ENCODE measurements at regions not wholly inside any gene's neighbourhood (a gene's known extent, or its start where the extent isn't known, plus 50 kb on each side); places are given as distances from the start of the nearest gene placed in this dataset.
"Not testable (repeated sequence)": the region's sequence is repeated elsewhere in the genome, so short reads cannot be mapped to it uniquely, and the experiment has no call there.

GRCh38 chr3:139121513-139122220 is 77.0 kb upstream of the PRR23C start:
- peak overlapping the region in 8 of 11 experiments; percentile 46 to 74 (median 68); a peak in 9 of 22 replicates for H3K4me2 ChIP-seq
- H4K20me1 ChIP-seq: no peaks in the 10 kb centered on the region
- no peaks in the 10 kb centered on the region for H3K36me3 ChIP-seq
- H3K27ac ChIP-seq: peak overlapping the region in 5 of 11 experiments; percentile 7 to 52 (median 31); a peak in 3 of 22 replicates
- H3K4me3 ChIP-seq: no peak overlapping the region
- no peak overlapping the region for H3K9ac ChIP-seq
- no peaks in the 10 kb centered on the region for H3K27me3 ChIP-seq
- TF ChIP-seq Cebpa-rat (IDR thresholded peaks at IDR 0.05): peak in 7 of 11 experiments; percentile 29 to 77 (median 48); a peak in 9 of 22 replicates
- H3K9me3 ChIP-seq (replicated peaks in 1 of 11): no peaks in the 10 kb centered on the region
- peaks cover 20 to 47% (median 35%) of the 10 kb centered on the region in 10 experiments for H3K4me1 ChIP-seq

DNA sequence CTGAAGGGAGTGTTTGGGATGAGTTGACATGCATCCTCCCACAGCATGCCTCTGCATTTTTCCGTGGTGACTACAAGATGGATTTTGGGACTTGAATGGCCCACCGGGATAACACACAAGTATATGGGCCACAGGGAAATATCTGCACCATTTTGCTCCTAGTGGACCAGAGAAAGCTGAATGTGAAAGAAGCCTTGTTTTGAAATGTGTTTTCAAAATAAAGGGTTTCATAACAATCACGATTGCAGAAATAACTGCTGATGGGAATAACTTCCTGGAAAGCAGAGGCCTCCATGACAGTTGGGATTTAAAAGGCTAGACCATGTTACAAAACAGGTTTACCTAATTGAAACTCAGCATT is 77.5 kb upstream of the PRR23C start:
- H4K20me1 ChIP-seq: no peaks in the 10 kb centered on the region
- peak overlapping the region in 1 of 11 experiments; percentile 17; a peak in 2 of 22 replicates for H3K27ac ChIP-seq

DNA sequence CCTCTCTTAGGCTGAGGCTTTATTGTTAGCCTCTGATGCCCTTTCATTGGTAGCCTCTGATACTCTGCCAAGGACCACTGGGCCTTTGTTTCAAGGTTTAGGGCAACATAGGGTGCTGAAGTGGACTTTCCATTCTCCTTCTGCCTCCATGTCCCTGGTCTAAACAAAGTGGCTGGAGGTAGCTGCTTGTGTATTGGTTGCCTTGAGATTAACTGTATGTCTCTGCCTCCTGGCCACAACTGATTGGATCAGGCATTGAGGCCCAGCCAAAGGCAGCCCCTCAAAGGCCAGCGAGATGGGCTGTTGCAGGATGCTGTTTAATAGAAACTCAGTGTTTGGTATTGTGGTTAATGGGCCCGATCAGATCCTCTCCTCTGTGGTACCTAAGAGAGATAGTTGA is 77.9 kb upstream of the PRR23C start:
- Histone ChIP-seq H3K27me3 (no peaks in the 10 kb centered on the region), H3K4me1 (peaks cover 20 to 47% (median 37%) of the 10 kb centered on the region in 10 experiments), H3K4me2 (peak overlapping the region in 9 of 11 experiments; percentile 39 to 79 (median 71); a peak in 18 of 22 replicates)

More for the DNA sequence above, 77.5 kb upstream of the PRR23C start:
- Histone ChIP-seq H3K9ac (no peak overlapping the region), H3K4me3 (no peak overlapping the region), H3K27me3 (no peaks in the 10 kb centered on the region), H3K4me2 (peak overlapping the region in 7 of 11 experiments; percentile 59 to 79 (median 71); a peak in 7 of 22 replicates), H3K4me1 (peaks cover 20 to 47% (median 37%) of the 10 kb centered on the region in 10 experiments), H3K36me3 (no peaks in the 10 kb centered on the region), H3K9me3 (replicated peaks in 1 of 11) (no peaks in the 10 kb centered on the region)
- no peak for TF ChIP-seq Cebpa-rat (IDR thresholded peaks at IDR 0.05)

DNA sequence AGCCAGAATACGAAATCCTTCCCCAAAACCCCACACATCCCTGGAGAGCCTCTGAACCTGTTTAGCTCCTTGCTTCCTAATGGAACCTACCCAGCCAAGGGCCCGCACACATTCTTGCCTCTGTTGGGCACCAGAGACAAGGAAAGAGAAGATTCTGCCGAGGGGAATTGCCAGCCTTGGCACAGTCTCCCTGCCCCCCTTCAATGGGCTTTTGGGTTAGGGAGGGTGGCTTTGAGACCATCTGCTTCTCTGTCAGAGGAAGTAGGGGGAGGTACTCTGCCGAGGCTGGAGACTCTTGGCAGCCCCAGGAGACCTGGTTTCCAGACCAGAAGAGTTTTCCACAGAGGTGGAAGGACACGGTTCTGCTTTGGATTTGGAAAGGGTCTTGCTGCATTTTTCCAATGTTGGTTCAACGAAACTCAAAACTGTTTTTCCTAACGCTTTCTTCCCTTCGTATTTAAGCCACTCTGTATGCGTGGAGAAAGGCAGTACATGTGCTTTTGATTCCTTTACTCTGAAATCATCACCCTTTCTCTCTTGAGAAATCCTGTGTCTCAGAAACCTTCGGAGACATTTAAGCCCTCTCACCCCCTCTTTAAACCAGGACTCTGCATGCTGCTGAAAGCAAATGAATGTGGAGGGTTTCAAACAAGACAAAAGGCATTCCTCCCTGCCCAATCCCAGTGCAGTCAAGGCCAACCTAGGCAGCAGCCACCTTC is 78.8 kb upstream of the PRR23C start:
- Histone ChIP-seq H3K4me3 (no peak overlapping the region), H3K27ac (peak overlapping the region in 3 of 11 experiments; percentile 17 to 32 (median 30); a peak in 3 of 22 replicates), H3K9ac (no peak overlapping the region), H3K27me3 (no peaks in the 10 kb centered on the region), H3K4me1 (peaks cover 20 to 47% (median 37%) of the 10 kb centered on the region in 10 experiments), H3K4me2 (peak overlapping the region in 9 of 11 experiments; percentile 39 to 79 (median 71); a peak in 18 of 22 replicates), H4K20me1 (no peaks in the 10 kb centered on the region), H3K9me3 (replicated peaks in 1 of 11) (no peaks in the 10 kb centered on the region), H3K36me3 (no peaks in the 10 kb centered on the region)
- no peak for TF ChIP-seq Cebpa-rat (IDR thresholded peaks at IDR 0.05)

More for the DNA sequence above, 77.9 kb upstream of the PRR23C start:
- H4K20me1 ChIP-seq: no peaks in the 10 kb centered on the region
- H3K27ac ChIP-seq: peak overlapping the region in 4 of 11 experiments; percentile 0 to 32 (median 13); a peak in 1 of 22 replicates
- H3K36me3 ChIP-seq: no peaks in the 10 kb centered on the region
- no peak overlapping the region for H3K9ac ChIP-seq
- no peak overlapping the region for H3K4me3 ChIP-seq
- H3K9me3 ChIP-seq (replicated peaks in 1 of 11): no peaks in the 10 kb centered on the region
- no peak for TF ChIP-seq Cebpa-rat (IDR thresholded peaks at IDR 0.05)

- no peak overlapping the region for H3K27ac ChIP-seq
- H3K4me1 ChIP-seq: peaks cover 20 to 47% (median 37%) of the 10 kb centered on the region in 10 experiments
- H3K9me3 ChIP-seq (replicated peaks in 1 of 11): no peaks in the 10 kb centered on the region
- H3K36me3 ChIP-seq: no peaks in the 10 kb centered on the region
- H3K4me3 ChIP-seq: no peak overlapping the region
- H3K4me2 ChIP-seq: peak overlapping the region in 8 of 11 experiments; percentile 59 to 79 (median 71); a peak in 12 of 22 replicates
- no peak for TF ChIP-seq Cebpa-rat (IDR thresholded peaks at IDR 0.05)
- H3K9ac ChIP-seq: no peak overlapping the region
- H3K27me3 ChIP-seq: no peaks in the 10 kb centered on the region
- no peaks in the 10 kb centered on the region for H4K20me1 ChIP-seq
Observed at GRCh38 chr3:139124197-139124596, 79.5 kb upstream of the PRR23C start.

DNA sequence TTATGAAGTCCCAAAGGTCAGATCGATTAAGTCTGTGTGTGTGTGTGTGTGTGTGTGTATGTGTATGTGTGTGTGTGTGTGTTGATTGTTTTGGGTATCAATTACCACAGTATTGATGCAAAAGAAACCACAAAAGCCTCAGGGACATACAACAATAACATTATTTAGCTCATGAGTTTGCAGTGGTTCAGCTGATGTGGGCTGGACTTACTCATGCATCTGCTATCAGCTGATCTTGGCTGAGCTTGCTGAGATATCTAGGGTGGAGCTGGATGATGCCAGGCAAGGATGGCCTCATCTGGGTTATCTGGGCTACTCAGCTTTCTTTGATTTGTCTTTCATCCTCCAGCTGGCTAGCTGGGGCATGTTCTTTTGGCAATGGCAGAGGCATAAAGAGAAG is 82.4 kb upstream of the PRR23C start:
- Histone ChIP-seq H3K4me1 (peaks cover 7 to 26% (median 19%) of the 10 kb centered on the region in 10 experiments; a peak in 17 of 20 replicates), H3K9me3 (replicated peaks in 1 of 11) (no peaks in the 10 kb centered on the region), H3K27ac (no peak overlapping the region), H3K4me2 (no peak overlapping the region), H3K36me3 (no peaks in the 10 kb centered on the region), H3K27me3 (no peaks in the 10 kb centered on the region), H4K20me1 (no peaks in the 10 kb centered on the region), H3K9ac (no peak overlapping the region), H3K4me3 (no peak overlapping the region)
- no peak for TF ChIP-seq Cebpa-rat (IDR thresholded peaks at IDR 0.05)

- not testable (repeated sequence) for H3K36me3 ChIP-seq; H3K9me3 ChIP-seq (replicated peaks in 1 of 11); H4K20me1 ChIP-seq; H3K4me3 ChIP-seq; H3K4me2 ChIP-seq; H3K27me3 ChIP-seq; H3K27ac ChIP-seq; H3K9ac ChIP-seq
- peaks cover 7 to 21% (median 14%) of the 10 kb centered on the region in 10 experiments; a peak in 17 of 20 replicates for H3K4me1 ChIP-seq
Observed at GRCh38 chr3:139127629-139128028, 82.9 kb upstream of the PRR23C start.

DNA sequence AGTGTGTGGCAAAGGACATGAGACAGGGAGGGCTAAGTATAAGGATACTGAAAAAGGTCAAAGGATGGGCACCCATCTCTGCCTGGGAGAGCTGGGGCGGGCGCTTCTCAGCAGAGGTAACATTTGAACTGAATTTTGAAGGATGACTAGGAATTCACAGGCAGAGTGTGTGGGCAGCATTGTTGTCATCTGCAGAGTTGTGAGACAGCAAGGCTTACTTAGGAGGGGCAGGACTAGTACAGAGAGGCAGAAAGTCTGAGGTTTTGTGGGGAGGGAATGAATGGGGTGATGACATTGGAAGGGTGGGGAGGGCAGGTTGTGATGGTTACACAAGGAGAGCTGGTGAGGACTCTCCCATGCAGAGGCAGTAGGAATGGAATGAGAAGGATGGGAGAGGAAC is 84.1 kb upstream of the PRR23C start:
- no peak overlapping the region for H3K4me3 ChIP-seq

GRCh38 chr3:139129892-139130291 is 85.2 kb upstream of the PRR23C start:
- H3K4me3 ChIP-seq: no peak overlapping the region
- H3K9me3 ChIP-seq (replicated peaks in 1 of 11): no peaks in the 10 kb centered on the region
- no peak overlapping the region for H3K27ac ChIP-seq
- H3K4me1 ChIP-seq: peaks cover 0 to 6% (median 0%) of the 10 kb centered on the region in 10 experiments; a peak in 2 of 20 replicates
- no peak for TF ChIP-seq Cebpa-rat (IDR thresholded peaks at IDR 0.05)
- no peaks in the 10 kb centered on the region for H3K27me3 ChIP-seq
- no peak overlapping the region for H3K4me2 ChIP-seq
- no peak overlapping the region for H3K9ac ChIP-seq
- no peaks in the 10 kb centered on the region for H3K36me3 ChIP-seq
- no peaks in the 10 kb centered on the region for H4K20me1 ChIP-seq

More for the DNA sequence above, 84.1 kb upstream of the PRR23C start:
- no peak overlapping the region for H3K27ac ChIP-seq
- H4K20me1 ChIP-seq: no peaks in the 10 kb centered on the region
- H3K9ac ChIP-seq: no peak overlapping the region
- peaks cover 0 to 10% (median 3%) of the 10 kb centered on the region in 10 experiments; a peak in 13 of 20 replicates for H3K4me1 ChIP-seq
- H3K27me3 ChIP-seq: no peaks in the 10 kb centered on the region
- H3K4me2 ChIP-seq: no peak overlapping the region
- TF ChIP-seq Cebpa-rat (IDR thresholded peaks at IDR 0.05): no peak
- no peaks in the 10 kb centered on the region for H3K36me3 ChIP-seq
- no peaks in the 10 kb centered on the region for H3K9me3 ChIP-seq (replicated peaks in 1 of 11)

All from BLaER1 treated with 17β-estradiol and CSF1 and Interleukin-3, amounts not matched to agents 10 nM and 100 nM (cell line).